Hepatocyte (in vitro differentiated cells): ENCODE measurements at regions not wholly inside any gene's neighbourhood (a gene's known extent, or its start where the extent isn't known, plus 50 kb on each side); places are given as distances from the start of the nearest gene placed in this dataset.

ENCODE experiments used
- EZH2phosphoT487 ChIP-seq: fragments of 200-600 bp; sonication (generic); IDR thresholded peaks from one replicate; pipeline ENCODE4 v1.6.1; 2018; ENCODE audit warnings: antibody characterized with exemption, mild to moderate bottlenecking, low read depth, moderate library complexity; ENCODE audit not compliant: unreplicated experiment, severe bottlenecking
- TF ChIP-seq, protein P1 (sequence below): fragments of 200-600 bp; sonication (generic); IDR thresholded peaks from 2 replicates; pipeline ENCODE4 v1.5.1; 2016; ENCODE audit warnings: antibody characterized with exemption, mild to moderate bottlenecking; ENCODE audit not compliant: poor library complexity

GRCh38 chr5:77898385-77898784, 122.2 kb upstream of the TBCA start:
- TF ChIP-seq, protein P1, sequence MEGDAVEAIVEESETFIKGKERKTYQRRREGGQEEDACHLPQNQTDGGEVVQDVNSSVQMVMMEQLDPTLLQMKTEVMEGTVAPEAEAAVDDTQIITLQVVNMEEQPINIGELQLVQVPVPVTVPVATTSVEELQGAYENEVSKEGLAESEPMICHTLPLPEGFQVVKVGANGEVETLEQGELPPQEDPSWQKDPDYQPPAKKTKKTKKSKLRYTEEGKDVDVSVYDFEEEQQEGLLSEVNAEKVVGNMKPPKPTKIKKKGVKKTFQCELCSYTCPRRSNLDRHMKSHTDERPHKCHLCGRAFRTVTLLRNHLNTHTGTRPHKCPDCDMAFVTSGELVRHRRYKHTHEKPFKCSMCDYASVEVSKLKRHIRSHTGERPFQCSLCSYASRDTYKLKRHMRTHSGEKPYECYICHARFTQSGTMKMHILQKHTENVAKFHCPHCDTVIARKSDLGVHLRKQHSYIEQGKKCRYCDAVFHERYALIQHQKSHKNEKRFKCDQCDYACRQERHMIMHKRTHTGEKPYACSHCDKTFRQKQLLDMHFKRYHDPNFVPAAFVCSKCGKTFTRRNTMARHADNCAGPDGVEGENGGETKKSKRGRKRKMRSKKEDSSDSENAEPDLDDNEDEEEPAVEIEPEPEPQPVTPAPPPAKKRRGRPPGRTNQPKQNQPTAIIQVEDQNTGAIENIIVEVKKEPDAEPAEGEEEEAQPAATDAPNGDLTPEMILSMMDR: no peak
- TF ChIP-seq EZH2phosphoT487: no peak
